ENCODE measurements at regions not wholly inside any gene's neighbourhood (a gene's known extent, or its start where the extent isn't known, plus 50 kb on each side); places are given as distances from the start of the nearest gene placed in this dataset.

DNA sequence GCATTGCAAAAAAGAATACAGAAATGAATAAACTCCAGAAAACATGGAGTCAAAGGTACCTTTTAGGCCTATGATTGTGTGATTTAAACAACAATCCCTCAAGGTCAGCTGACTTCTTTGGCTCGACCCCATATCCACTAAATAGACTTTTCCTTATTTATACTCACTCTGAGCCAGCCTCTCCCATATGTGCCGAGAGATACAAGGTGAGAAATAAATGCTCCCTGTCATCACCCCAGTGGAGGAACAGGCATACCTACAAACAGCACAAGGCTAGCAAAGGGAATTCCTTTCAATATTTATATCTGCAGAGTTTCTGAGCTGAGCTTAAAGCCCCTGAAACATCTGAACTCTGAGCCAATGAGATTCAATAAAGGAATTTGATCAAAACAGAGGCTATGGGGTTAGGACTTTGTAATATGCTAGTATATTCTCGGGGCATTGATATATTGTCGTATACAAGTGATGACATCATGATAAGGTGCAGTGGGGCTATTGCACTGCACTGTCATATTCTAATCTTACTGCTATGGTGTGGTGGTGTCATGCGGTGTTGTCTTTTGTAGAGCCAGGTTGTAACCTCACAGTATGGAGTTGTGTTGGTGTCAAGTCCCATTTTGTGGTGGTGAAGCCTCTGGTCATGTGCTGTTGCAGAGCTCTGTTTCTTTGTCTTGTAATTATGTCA, 56.0 kb upstream of the GALNT18 start:
- no peaks in the 10 kb centered on the region for H3K27me3 ChIP-seq (ENCODE audit: insufficient read depth in 3 of 3, low read length in 2 of 3)
- H3K4me1 ChIP-seq, result no peaks in the 10 kb centered on the region
- ATAC-seq (no peak), DNase-seq (no peak)
- H3K9me3 ChIP-seq, result no peaks in the 10 kb centered on the region
- H3K36me3 ChIP-seq (ENCODE audit: insufficient read depth in 1 of 2, low read depth in 1 of 2), result no peaks in the 10 kb centered on the region
- TF ChIP-seq, protein P1, sequence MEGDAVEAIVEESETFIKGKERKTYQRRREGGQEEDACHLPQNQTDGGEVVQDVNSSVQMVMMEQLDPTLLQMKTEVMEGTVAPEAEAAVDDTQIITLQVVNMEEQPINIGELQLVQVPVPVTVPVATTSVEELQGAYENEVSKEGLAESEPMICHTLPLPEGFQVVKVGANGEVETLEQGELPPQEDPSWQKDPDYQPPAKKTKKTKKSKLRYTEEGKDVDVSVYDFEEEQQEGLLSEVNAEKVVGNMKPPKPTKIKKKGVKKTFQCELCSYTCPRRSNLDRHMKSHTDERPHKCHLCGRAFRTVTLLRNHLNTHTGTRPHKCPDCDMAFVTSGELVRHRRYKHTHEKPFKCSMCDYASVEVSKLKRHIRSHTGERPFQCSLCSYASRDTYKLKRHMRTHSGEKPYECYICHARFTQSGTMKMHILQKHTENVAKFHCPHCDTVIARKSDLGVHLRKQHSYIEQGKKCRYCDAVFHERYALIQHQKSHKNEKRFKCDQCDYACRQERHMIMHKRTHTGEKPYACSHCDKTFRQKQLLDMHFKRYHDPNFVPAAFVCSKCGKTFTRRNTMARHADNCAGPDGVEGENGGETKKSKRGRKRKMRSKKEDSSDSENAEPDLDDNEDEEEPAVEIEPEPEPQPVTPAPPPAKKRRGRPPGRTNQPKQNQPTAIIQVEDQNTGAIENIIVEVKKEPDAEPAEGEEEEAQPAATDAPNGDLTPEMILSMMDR (IDR thresholded peaks at IDR 0.05), result no peak
- no peak overlapping the region for H3K27ac ChIP-seq
- intact Hi-C loops (cut with DNase I), result no loop called here
- H3K4me3 ChIP-seq, result no peak overlapping the region
- 79 to 82% (median 81%) methylated on average over 5 of the region's 5 CpGs for WGBS, 3 donors

- Histone ChIP-seq H3K27me3 (ENCODE audit: insufficient read depth in 3 of 3, low read length in 2 of 3) (no peaks in the 10 kb centered on the region), H3K36me3 (ENCODE audit: insufficient read depth in 1 of 2, low read depth in 1 of 2) (no peaks in the 10 kb centered on the region), H3K27ac (no peak overlapping the region), H3K4me1 (no peaks in the 10 kb centered on the region), H3K9me3 (no peaks in the 10 kb centered on the region), H3K4me3 (no peak overlapping the region)
- WGBS, 3 donors, result 81 to 88% (median 84%) methylated on average over 4 of the region's 4 CpGs
- ATAC-seq (no peak), DNase-seq (no peak)
- TF ChIP-seq, protein P1 (IDR thresholded peaks at IDR 0.05), result no peak
- intact Hi-C loops (cut with DNase I), result no loop called here
Observed at GRCh38 chr11:11675671-11676181, 53.9 kb upstream of the GALNT18 start.

DNA sequence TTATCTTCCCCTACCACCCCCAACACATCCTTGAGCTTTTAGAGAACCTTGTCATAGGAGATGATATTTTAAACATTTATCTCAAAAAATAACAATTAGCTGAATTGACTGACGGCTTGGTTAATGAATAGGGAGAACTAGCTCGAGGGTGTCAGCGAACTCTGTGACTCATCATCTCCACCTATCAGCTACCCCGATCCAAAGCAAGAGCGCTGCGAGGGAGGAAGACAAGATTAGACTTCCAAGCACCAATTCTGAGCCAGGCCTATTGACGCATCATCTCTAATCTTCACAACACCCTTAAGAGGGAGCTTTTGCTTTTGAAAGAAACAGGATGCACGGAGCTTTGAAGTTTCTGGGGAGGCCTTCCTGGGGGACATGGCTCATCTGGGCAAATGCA, 51.0 kb upstream of the GALNT18 start:
- Histone ChIP-seq H3K4me1 (no peaks in the 10 kb centered on the region), H3K4me3 (no peak overlapping the region), H3K9me3 (no peaks in the 10 kb centered on the region), H3K27ac (no peak overlapping the region), H3K27me3 (ENCODE audit: insufficient read depth in 3 of 3, low read length in 2 of 3) (peaks cover 0 to 2% (median 0%) of the 10 kb centered on the region in 3 donors), H3K36me3 (ENCODE audit: insufficient read depth in 1 of 2, low read depth in 1 of 2) (no peaks in the 10 kb centered on the region)
- DNase-seq, result no peak
- TF ChIP-seq, protein P1 (IDR thresholded peaks at IDR 0.05), result no peak
- no peak for ATAC-seq
- 89 to 90% (median 90%) methylated on average over 8 of the region's 8 CpGs for WGBS, 3 donors
- intact Hi-C loops (cut with DNase I), result no loop called here

DNA sequence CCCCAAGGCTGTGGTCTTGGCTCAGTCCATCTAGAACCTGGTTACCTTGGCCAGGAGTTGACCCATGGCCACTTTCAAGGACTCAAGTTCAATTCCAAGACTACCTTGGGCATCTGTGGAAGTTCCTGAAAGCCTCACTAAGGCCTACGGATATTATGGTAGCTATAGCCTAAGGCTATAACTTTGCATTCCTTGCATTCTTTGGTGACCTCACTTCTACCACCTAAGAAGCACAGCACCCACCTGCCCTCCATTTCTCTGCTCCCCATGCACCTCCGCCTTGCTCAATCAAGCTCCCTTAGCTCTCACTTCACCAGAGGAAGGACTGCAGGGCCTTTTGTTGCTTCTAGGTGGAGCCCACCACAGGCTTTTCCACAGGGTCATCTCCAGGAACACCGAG, 50.3 kb upstream of the GALNT18 start:
- TF ChIP-seq, protein P1 (IDR thresholded peaks at IDR 0.05), result no peak
- WGBS, 3 donors, result 93 to 96% (median 95%) methylated on average over 3 of the region's 3 CpGs
- H3K27ac ChIP-seq, result no peak overlapping the region
- H3K9me3 ChIP-seq, result no peaks in the 10 kb centered on the region
- no peak for DNase-seq
- intact Hi-C loops (cut with DNase I), result no loop called here
- no peaks in the 10 kb centered on the region for H3K4me1 ChIP-seq
- ATAC-seq, result no peak
- H3K4me3 ChIP-seq, result no peak overlapping the region
- peaks cover 0 to 2% (median 0%) of the 10 kb centered on the region in 3 donors for H3K27me3 ChIP-seq (ENCODE audit: insufficient read depth in 3 of 3, low read length in 2 of 3)
- H3K36me3 ChIP-seq (ENCODE audit: insufficient read depth in 1 of 2, low read depth in 1 of 2), result no peaks in the 10 kb centered on the region
